HL-60 (cell line): ENCODE measurements at regions not wholly inside any gene's neighbourhood (a gene's known extent, or its start where the extent isn't known, plus 50 kb on each side); places are given as distances from the start of the nearest gene placed in this dataset.

Experiments used
- GABPA ChIP-seq: IDR thresholded peaks from 2 replicates; pipeline ENCODE4 v1.6.1; 2012; ENCODE audit warnings: low read depth
- POLR2AphosphoS5 ChIP-seq: IDR thresholded peaks from 2 replicates; pipeline ENCODE4 v1.6.1; 2012; ENCODE audit warnings: low read depth
- SPI1 ChIP-seq: IDR thresholded peaks from 2 replicates; pipeline ENCODE4 v1.6.1; 2012; ENCODE audit warnings: low read depth, mild to moderate bottlenecking, borderline replicate concordance
- TF ChIP-seq, protein P1 (sequence below): IDR thresholded peaks from one replicate; pipeline ENCODE4 v1.5.1; 2011; ENCODE audit warnings: low read length, control low read depth, inconsistent platforms; ENCODE audit not compliant: insufficient read depth
- TF ChIP-seq, protein P2 (sequence below): IDR thresholded peaks from 2 replicates; pipeline ENCODE4 v1.6.1; 2012; ENCODE audit warnings: low read depth; ENCODE audit not compliant: insufficient replicate concordance

DNA sequence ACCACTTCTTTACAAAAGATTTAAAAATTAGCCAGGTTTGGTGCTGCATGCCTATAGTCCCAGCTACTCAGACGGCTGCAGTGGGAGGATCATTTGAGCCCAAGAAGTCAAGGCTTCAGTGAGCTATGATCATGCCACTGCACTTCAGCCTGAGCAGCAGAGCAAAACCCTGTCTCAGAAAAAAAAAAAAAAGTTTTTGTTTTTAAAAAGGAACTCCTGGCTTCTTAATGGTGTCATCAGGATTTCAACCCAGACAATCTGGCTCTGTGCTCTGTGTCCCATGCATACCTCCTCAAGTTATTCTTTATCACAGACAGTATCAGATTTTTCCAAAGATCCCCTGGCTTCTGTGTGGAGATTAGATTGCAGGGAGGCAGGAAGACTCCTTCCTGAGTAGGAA lies 64.2 kb upstream of the IL12A start:
- TF ChIP-seq, protein P1, sequence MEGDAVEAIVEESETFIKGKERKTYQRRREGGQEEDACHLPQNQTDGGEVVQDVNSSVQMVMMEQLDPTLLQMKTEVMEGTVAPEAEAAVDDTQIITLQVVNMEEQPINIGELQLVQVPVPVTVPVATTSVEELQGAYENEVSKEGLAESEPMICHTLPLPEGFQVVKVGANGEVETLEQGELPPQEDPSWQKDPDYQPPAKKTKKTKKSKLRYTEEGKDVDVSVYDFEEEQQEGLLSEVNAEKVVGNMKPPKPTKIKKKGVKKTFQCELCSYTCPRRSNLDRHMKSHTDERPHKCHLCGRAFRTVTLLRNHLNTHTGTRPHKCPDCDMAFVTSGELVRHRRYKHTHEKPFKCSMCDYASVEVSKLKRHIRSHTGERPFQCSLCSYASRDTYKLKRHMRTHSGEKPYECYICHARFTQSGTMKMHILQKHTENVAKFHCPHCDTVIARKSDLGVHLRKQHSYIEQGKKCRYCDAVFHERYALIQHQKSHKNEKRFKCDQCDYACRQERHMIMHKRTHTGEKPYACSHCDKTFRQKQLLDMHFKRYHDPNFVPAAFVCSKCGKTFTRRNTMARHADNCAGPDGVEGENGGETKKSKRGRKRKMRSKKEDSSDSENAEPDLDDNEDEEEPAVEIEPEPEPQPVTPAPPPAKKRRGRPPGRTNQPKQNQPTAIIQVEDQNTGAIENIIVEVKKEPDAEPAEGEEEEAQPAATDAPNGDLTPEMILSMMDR = no peak
- TF ChIP-seq POLR2AphosphoS5 = no peak
- TF ChIP-seq, protein P2, sequence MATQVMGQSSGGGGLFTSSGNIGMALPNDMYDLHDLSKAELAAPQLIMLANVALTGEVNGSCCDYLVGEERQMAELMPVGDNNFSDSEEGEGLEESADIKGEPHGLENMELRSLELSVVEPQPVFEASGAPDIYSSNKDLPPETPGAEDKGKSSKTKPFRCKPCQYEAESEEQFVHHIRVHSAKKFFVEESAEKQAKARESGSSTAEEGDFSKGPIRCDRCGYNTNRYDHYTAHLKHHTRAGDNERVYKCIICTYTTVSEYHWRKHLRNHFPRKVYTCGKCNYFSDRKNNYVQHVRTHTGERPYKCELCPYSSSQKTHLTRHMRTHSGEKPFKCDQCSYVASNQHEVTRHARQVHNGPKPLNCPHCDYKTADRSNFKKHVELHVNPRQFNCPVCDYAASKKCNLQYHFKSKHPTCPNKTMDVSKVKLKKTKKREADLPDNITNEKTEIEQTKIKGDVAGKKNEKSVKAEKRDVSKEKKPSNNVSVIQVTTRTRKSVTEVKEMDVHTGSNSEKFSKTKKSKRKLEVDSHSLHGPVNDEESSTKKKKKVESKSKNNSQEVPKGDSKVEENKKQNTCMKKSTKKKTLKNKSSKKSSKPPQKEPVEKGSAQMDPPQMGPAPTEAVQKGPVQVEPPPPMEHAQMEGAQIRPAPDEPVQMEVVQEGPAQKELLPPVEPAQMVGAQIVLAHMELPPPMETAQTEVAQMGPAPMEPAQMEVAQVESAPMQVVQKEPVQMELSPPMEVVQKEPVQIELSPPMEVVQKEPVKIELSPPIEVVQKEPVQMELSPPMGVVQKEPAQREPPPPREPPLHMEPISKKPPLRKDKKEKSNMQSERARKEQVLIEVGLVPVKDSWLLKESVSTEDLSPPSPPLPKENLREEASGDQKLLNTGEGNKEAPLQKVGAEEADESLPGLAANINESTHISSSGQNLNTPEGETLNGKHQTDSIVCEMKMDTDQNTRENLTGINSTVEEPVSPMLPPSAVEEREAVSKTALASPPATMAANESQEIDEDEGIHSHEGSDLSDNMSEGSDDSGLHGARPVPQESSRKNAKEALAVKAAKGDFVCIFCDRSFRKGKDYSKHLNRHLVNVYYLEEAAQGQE = no peak
- no peak for TF ChIP-seq SPI1
- TF ChIP-seq GABPA = no peak
